ENCODE measurements at regions not wholly inside any gene's neighbourhood (a gene's known extent, or its start where the extent isn't known, plus 50 kb on each side); places are given as distances from the start of the nearest gene placed in this dataset.

DNA sequence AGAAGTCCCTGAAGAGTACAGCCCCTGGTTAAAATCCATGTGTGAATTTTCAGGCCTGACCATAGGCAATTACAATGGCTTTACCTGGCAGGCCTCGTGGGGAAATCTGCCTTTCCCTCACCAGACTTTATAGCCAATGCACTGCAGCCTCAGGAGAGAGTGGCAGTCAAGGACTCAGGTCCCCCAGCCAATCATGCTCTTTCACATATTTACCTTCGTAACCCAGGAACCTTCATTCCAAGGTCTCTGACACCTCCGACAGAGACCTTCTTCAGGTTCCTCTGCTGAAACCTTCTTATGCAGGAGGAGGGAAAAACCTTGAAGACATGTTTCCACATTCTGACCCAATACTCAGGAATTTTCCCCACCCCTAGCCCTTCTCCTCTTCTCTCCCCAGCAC lies 118.9 kb downstream of the FASLG start:
- Histone ChIP-seq H3K9me3 (no peaks in the 10 kb centered on the region), H3K27me3 (no peaks in the 10 kb centered on the region), H3K4me1 (no peaks in the 10 kb centered on the region), H3K27ac (no peak overlapping the region), H3K36me3 (replicated peaks in 1 of 2; ENCODE audit: insufficient read depth in 1 of 2, low read depth in 2 of 2) (no peaks in the 10 kb centered on the region), H3K4me3 (no peak overlapping the region)
- TF ChIP-seq, protein P1, sequence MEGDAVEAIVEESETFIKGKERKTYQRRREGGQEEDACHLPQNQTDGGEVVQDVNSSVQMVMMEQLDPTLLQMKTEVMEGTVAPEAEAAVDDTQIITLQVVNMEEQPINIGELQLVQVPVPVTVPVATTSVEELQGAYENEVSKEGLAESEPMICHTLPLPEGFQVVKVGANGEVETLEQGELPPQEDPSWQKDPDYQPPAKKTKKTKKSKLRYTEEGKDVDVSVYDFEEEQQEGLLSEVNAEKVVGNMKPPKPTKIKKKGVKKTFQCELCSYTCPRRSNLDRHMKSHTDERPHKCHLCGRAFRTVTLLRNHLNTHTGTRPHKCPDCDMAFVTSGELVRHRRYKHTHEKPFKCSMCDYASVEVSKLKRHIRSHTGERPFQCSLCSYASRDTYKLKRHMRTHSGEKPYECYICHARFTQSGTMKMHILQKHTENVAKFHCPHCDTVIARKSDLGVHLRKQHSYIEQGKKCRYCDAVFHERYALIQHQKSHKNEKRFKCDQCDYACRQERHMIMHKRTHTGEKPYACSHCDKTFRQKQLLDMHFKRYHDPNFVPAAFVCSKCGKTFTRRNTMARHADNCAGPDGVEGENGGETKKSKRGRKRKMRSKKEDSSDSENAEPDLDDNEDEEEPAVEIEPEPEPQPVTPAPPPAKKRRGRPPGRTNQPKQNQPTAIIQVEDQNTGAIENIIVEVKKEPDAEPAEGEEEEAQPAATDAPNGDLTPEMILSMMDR (IDR thresholded peaks at IDR 0.05) = no peak
- no peak for TF ChIP-seq POLR2A (IDR thresholded peaks at IDR 0.05)
- ATAC-seq (no peak), DNase-seq (no peak)
- intact Hi-C loops (cut with DNase I) = no loop called here
- WGBS, 2 donors = 56 to 58% methylated on average over 3 of the region's 3 CpGs

DNA sequence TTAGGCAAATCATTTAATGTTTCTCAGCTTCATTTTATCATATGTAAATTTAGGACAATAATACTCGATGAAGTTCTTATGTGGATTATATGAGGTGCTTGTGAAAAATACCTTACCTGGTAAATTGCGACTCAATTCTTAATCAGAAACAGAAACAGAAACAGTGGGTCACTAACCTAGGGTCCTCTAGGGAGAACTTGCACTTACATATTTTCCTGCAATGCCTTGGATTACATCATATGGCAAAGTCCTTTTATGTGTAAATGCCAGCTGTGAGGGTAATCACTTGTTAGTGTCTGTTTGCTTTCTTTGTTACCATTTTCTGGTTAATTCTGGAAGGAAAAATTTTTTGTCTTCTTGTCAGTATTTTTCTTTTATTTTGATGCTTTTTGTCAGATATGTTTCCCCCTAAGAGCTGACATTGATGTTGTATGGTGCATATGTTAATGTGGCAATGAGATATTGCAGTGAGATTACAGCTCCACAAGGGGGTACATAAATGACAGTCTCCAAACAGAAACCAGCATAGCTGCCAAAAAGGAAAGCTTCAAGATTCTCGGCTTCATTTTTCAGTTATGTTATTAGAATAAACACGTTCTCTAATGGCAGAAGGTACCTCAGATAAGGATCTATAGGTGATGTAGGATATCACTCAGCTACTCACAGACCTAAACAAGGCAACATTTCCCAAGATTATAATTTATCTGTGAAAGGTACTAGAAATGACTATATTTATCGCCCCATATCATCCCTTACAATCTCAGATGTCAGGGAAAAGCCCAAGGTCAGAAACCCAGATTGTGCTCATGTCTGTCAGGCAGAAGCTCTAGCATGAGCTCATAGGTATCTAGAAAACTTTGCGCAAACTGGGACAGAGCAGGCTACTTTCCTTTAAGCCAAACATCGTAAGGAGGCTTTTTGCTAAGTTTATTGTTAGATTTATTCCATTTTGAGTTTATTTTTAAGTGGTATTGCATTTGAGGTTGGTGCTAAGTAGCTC lies 119.9 kb downstream of the FASLG start:
- TF ChIP-seq POLR2A (IDR thresholded peaks at IDR 0.05) = no peak
- TF ChIP-seq, protein P1 (IDR thresholded peaks at IDR 0.05) = no peak
- Histone ChIP-seq H3K27ac (no peak overlapping the region), H3K4me1 (no peaks in the 10 kb centered on the region), H3K36me3 (replicated peaks in 1 of 2; ENCODE audit: insufficient read depth in 1 of 2, low read depth in 2 of 2) (no peaks in the 10 kb centered on the region), H3K4me3 (no peak overlapping the region), H3K9me3 (no peaks in the 10 kb centered on the region), H3K27me3 (no peaks in the 10 kb centered on the region)
- ATAC-seq (no peak), DNase-seq (no peak)
- intact Hi-C loops (cut with DNase I) = no loop called here
- 55 to 60% methylated on average over 7 of the region's 7 CpGs for WGBS, 2 donors

DNA sequence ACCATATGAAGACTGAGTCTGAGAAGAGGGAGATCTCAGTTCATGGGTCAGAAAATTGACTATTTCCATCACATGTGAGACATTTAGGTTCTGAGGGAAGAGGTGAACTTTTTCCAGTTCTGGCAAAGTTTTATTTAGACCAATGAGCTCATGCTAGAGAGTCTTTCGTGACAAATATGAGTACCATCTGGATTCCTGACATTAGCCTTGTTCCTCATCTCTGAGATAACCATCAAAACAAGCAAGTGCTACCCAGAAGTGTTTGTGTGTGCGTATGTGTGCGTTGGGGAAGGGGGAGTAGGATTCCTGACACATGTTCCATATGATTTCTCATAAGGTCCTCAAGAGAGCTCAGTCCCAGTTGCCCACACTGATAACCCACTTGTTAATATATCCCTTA lies 120.6 kb downstream of the FASLG start:
- 57 to 64% methylated on average over 3 of the region's 3 CpGs for WGBS, 2 donors
- H3K9me3 ChIP-seq = no peaks in the 10 kb centered on the region
- H3K4me1 ChIP-seq = no peaks in the 10 kb centered on the region
- no peak overlapping the region for H3K27ac ChIP-seq
- no peak for TF ChIP-seq POLR2A (IDR thresholded peaks at IDR 0.05)
- TF ChIP-seq, protein P1 (IDR thresholded peaks at IDR 0.05) = no peak
- no peaks in the 10 kb centered on the region for H3K36me3 ChIP-seq (replicated peaks in 1 of 2; ENCODE audit: insufficient read depth in 1 of 2, low read depth in 2 of 2)
- DNase-seq (no peak), ATAC-seq (no peak)
- H3K27me3 ChIP-seq = no peaks in the 10 kb centered on the region
- intact Hi-C loops (cut with DNase I) = no loop called here
- H3K4me3 ChIP-seq = no peak overlapping the region

DNA sequence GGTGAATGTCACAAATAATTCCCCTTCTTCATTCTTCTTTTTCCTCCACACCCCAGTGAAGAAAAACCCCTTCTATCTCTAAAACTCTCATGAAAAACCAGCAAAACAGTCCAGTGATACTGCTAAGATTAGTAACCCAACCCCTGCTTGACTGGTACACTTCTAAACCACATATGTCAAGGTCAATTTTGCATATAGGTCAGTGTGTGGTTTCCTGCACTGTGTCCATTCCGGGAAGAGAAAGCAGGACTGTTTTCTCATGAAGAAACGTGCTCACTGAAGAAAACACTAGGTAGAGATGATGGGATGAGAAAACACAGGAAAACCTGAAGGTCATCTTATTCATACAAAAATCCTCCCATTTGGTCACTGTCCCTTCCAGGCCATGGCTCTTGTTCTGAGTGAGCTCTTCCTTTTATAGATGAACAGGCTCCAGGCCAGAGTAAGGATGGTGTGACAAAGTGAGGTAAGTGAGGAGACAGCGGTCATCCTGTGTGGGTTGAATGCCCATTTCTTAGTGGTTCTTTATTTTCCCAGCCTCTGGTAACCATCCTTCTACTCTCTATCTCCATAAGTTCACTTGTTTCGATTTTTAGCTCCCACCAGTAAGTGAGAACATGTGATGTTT lies 122.7 kb downstream of the FASLG start:
- no peak for DNase-seq
- H3K27me3 ChIP-seq = no peaks in the 10 kb centered on the region
- H3K27ac ChIP-seq = no peak overlapping the region
- WGBS, 2 donors = 64 to 66% methylated on average over 4 of the region's 4 CpGs
- no peaks in the 10 kb centered on the region for H3K36me3 ChIP-seq (replicated peaks in 1 of 2; ENCODE audit: insufficient read depth in 1 of 2, low read depth in 2 of 2)
- no peak for ATAC-seq
- no peak overlapping the region for H3K4me3 ChIP-seq
- intact Hi-C loops (cut with DNase I) = no loop called here
- no peaks in the 10 kb centered on the region for H3K9me3 ChIP-seq
- H3K4me1 ChIP-seq = no peaks in the 10 kb centered on the region
- TF ChIP-seq, protein P1 (IDR thresholded peaks at IDR 0.05) = no peak
- TF ChIP-seq POLR2A (IDR thresholded peaks at IDR 0.05) = no peak
